Left ventricle myocardium inferior (tissue), 1 donor: ENCODE measurements at regions not wholly inside any gene's neighbourhood (a gene's known extent, or its start where the extent isn't known, plus 50 kb on each side); places are given as distances from the start of the nearest gene placed in this dataset.

Experiments
- DNase-seq: peaks from one replicate; pipeline ENCODE4 v3.0.0-alpha.2; 2020
- H3K27ac ChIP-seq: fragments of 200-600 bp; replicated peaks from 2 replicates; pipeline ENCODE4 v1.8.0; 2021
- H3K27me3 ChIP-seq: fragments of 200-600 bp; 2 replicates; pipeline ENCODE4 v1.8.0; 2021; ENCODE audit warnings: low read depth
- H3K36me3 ChIP-seq: fragments of 200-600 bp; 2 replicates; pipeline ENCODE4 v1.8.0; 2021
- H3K4me1 ChIP-seq: fragments of 200-600 bp; 2 replicates; pipeline ENCODE4 v1.8.0; 2021
- H3K4me3 ChIP-seq: fragments of 200-600 bp; 2 replicates; pipeline ENCODE4 v1.8.0; 2021; ENCODE audit warnings: mild to moderate bottlenecking, moderate library complexity
- H3K9me3 ChIP-seq: fragments of 200-600 bp; replicated peaks from 2 replicates; pipeline ENCODE4 v1.8.0; 2021
- CTCF ChIP-seq: fragments of 200-600 bp; IDR thresholded peaks from 2 replicates; pipeline ENCODE4 v1.8.0; 2021; ENCODE audit warnings: antibody characterized with exemption, mild to moderate bottlenecking, borderline replicate concordance
- intact Hi-C: fragments of 100-400 bp; cut with micrococcal nuclease; formaldehyde crosslinking; loops from one replicate; pipeline ENCODE4 v1.11.0; 2022
- donor health status: DM: no; HTN: yes; CAD: no; lungs with severe emphysema.

GRCh38 chr2:187876554-187876953 lies 322.3 kb upstream of the TFPI start:
- no peaks in the 10 kb centered on the region for H3K27me3 ChIP-seq
- H3K4me1 ChIP-seq, result no peaks in the 10 kb centered on the region
- intact Hi-C loops, result no loop called here
- no peak for TF ChIP-seq CTCF
- no peak overlapping the region for H3K4me3 ChIP-seq
- DNase-seq, result no peak
- no peaks in the 10 kb centered on the region for H3K9me3 ChIP-seq
- H3K36me3 ChIP-seq, result no peaks in the 10 kb centered on the region
- H3K27ac ChIP-seq, result no peak overlapping the region

- DNase-seq, result no peak
- TF ChIP-seq CTCF, result no peak
- no peaks in the 10 kb centered on the region for H3K27me3 ChIP-seq
- H3K4me1 ChIP-seq, result no peaks in the 10 kb centered on the region
- intact Hi-C loops, result no loop called here
- H3K36me3 ChIP-seq, result no peaks in the 10 kb centered on the region
- H3K4me3 ChIP-seq, result no peak overlapping the region
- no peaks in the 10 kb centered on the region for H3K9me3 ChIP-seq
- no peak overlapping the region for H3K27ac ChIP-seq
Measured at GRCh38 chr2:187877391-187877790, 323.2 kb upstream of the TFPI start.

GRCh38 chr2:187878112-187878511 lies 323.9 kb upstream of the TFPI start:
- H3K36me3 ChIP-seq, result no peaks in the 10 kb centered on the region
- intact Hi-C loops, result no loop called here
- H3K9me3 ChIP-seq, result no peaks in the 10 kb centered on the region
- H3K4me1 ChIP-seq, result no peaks in the 10 kb centered on the region
- no peaks in the 10 kb centered on the region for H3K27me3 ChIP-seq
- no peak overlapping the region for H3K4me3 ChIP-seq
- H3K27ac ChIP-seq, result no peak overlapping the region
- no peak for TF ChIP-seq CTCF
- DNase-seq, result no peak

GRCh38 chr2:187879491-187879890 lies 325.3 kb upstream of the TFPI start:
- Histone ChIP-seq H3K9me3 (no peaks in the 10 kb centered on the region), H3K27me3 (no peaks in the 10 kb centered on the region), H3K36me3 (no peaks in the 10 kb centered on the region), H3K4me3 (no peak overlapping the region), H3K27ac (no peak overlapping the region), H3K4me1 (no peaks in the 10 kb centered on the region)
- no peak for TF ChIP-seq CTCF
- no peak for DNase-seq
- intact Hi-C loops, result no loop called here

GRCh38 chr2:187884003-187884402 lies 329.8 kb upstream of the TFPI start:
- H3K36me3 ChIP-seq, result no peaks in the 10 kb centered on the region
- no peak overlapping the region for H3K4me3 ChIP-seq
- H3K4me1 ChIP-seq, result no peaks in the 10 kb centered on the region
- no peak for TF ChIP-seq CTCF
- no peaks in the 10 kb centered on the region for H3K9me3 ChIP-seq
- intact Hi-C loops, result no loop called here
- no peak overlapping the region for H3K27ac ChIP-seq
- no peak for DNase-seq
- no peaks in the 10 kb centered on the region for H3K27me3 ChIP-seq

GRCh38 chr2:187890690-187891089 lies 336.5 kb upstream of the TFPI start:
- TF ChIP-seq CTCF, result no peak
- H3K4me1 ChIP-seq, result no peaks in the 10 kb centered on the region
- intact Hi-C loops, result no loop called here
- no peak overlapping the region for H3K27ac ChIP-seq
- no peaks in the 10 kb centered on the region for H3K27me3 ChIP-seq
- no peaks in the 10 kb centered on the region for H3K36me3 ChIP-seq
- H3K4me3 ChIP-seq, result no peak overlapping the region
- H3K9me3 ChIP-seq, result no peaks in the 10 kb centered on the region
- DNase-seq, result no peak
